Hepatic stellate cell (primary cell): ENCODE measurements at regions not wholly inside any gene's neighbourhood (a gene's known extent, or its start where the extent isn't known, plus 50 kb on each side); places are given as distances from the start of the nearest gene placed in this dataset.

Experiments
- DNase-seq: peaks from one replicate; pipeline ENCODE4 v3.0.0; 2011; ENCODE audit warnings: low spot score

- no peak for DNase-seq
Measured at GRCh38 chr6:95780037-95780436, 202.7 kb downstream of the MANEA start.

GRCh38 chr6:95784019-95784418 lies 206.7 kb downstream of the MANEA start:
- no peak for DNase-seq

- DNase-seq = no peak
Measured at GRCh38 chr6:95784869-95785268, 207.5 kb downstream of the MANEA start.

GRCh38 chr6:95785785-95786184 lies 208.4 kb downstream of the MANEA start:
- DNase-seq = no peak

DNA sequence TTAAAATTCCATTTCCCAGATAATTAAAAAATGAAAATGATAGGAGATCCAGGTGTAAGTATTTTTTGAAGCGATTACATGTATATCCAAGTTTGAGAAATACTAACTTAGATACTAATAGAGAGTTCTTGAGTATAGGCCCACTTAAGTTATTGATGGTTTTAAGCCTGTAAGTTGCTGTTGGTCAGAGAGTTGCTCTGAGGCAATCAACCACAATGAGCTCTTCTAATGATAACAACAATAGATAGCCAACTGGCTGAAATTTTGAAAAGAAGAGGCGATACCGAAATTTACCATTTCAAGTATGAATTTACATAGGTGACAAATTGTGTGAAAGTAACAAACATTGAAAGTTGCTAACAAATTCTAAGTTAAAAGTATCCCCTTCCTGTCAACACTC lies 209.5 kb downstream of the MANEA start:
- no peak for DNase-seq

GRCh38 chr6:95790787-95791186 lies 213.5 kb downstream of the MANEA start:
- no peak for DNase-seq

DNA sequence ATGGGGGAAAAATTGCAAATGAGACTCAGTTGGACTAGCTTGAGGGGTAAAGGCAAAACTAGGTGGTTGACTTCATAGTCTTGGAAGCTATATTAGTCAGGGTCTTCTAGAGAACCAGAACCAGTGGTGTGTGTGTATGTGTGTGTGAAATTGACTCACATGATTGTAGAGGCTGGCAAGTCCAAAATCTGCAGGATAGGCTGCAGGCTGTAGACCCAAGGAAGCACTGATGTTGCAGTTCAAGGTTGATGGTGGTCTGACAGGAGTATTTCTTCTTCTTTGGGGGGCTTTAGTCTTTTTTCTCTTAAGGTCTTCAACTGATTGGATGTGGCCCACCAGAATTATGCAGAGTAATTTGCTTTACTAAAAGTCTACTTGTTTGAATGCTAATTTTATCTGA lies 217.4 kb downstream of the MANEA start:
- no peak for DNase-seq

DNA sequence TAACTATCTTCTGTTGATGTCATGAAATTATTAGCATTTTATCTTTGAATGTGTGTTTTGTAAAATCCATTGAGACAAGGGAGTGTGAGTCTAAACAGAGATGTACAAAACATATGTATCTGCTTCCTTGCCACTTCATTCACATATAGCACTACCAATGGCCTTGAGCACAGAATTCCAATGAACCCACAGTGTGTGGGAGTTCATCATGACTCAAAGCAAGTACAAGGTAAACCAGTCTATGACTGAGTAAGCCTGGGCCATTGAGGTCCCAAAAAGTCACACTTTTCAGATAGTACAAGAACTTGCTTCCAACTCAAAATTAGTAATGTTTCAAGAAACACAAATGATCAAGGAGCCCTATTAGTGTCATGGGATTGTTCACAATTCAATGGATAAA lies 218.6 kb downstream of the MANEA start:
- DNase-seq = no peak

GRCh38 chr6:95797054-95797453 lies 218.7 kb upstream of the FUT9 start:
- no peak for DNase-seq

DNA sequence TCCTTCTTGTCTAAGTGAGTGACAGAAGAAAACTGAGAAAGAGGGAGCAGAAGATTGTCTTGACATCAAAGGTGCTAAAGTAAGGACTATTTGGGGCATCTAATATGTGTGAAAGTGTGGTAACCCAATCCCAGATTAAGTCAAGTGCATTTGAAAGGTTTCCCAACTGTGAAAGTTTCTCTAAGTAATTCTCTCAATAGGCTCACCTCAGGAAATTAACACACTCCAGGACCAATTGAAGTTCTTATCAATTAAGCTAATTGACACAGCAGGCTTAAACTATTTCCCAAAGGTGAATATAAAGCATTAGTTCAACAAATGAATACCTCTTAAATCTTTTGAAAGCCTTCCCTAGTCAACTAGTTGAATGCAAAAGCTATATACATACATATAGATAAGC lies 212.8 kb upstream of the FUT9 start:
- DNase-seq = no peak

DNA sequence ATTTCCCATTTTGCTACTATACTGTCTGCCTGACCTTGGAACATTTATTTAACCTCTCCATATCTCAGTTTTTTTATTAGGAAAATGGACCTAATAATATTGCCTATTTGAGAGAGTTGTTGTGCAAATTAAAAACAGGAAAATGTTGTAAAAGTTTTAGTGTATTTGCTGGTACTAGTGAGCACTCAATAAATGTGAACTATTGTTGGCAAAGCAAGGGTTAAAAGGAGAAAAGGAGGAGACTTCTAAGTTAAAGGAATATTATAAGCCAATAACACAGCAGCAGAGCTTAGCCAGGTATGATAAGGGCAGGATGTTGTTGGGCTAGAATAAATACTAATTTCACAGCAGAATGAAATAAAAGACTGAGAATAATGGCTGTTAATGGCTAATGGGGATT lies 211.9 kb upstream of the FUT9 start:
- DNase-seq = no peak

- DNase-seq = no peak
Measured at GRCh38 chr6:95804847-95805541, 210.8 kb upstream of the FUT9 start.

GRCh38 chr6:95805699-95806098 lies 210.1 kb upstream of the FUT9 start:
- no peak for DNase-seq

- no peak for DNase-seq
Measured at GRCh38 chr6:95815389-95816056, 200.3 kb upstream of the FUT9 start.

- DNase-seq = no peak
Measured at GRCh38 chr6:95819461-95819860, 196.3 kb upstream of the FUT9 start.

GRCh38 chr6:95819939-95820338 lies 195.8 kb upstream of the FUT9 start:
- no peak for DNase-seq

DNA sequence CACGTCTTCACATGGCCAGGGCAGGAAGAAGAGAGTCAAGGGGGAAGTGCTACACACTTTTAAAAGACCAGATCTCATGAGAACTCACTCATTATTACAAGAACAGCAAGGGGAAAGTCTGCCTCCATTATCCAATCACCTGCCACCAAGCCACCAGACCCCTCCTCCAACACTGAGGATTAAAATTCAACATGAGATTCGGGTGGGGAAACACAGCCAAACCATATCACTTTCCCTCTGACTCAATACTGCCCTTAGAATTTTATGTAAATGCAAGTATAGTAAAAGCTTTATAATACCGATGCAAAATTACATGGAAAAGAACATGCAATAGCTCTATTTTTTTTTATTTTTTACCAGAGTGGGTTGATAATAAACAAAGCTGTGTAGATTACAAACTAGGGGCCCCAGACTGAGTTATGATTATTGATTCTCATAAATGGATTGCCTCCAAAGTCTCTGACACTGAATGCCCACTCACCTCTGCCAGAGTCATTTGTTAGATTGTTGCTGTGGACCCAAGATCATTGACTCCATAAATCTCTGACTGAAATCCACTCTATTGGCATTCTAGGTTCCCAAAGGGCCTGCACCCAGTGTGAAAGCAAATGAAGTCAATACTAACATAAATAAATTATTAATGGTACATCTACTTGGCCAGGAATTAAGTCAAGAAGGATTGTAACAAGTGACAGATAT lies 184.8 kb upstream of the FUT9 start:
- no peak for DNase-seq

DNA sequence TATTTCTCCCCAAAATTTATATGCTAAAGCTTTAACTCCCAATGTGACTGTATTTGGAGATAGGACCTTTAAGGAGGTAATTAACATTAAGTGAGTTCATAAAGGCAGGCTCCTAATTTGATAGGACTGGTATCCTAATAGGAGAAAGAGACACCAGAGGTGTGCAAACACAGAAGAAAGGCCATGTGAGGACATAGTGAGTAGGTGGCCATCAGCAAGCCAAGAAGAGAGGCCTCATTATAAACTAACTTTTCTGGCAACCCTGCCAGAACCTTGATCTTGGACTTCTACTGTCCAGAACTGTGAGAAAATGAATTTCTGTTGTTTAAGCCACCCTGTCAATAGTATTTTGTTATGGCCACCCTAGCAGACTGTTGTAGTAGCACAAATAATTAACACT lies 177.9 kb upstream of the FUT9 start:
- DNase-seq = no peak

- DNase-seq = no peak
Measured at GRCh38 chr6:95841560-95841959, 174.2 kb upstream of the FUT9 start.

GRCh38 chr6:95846652-95847051 lies 169.1 kb upstream of the FUT9 start:
- no peak for DNase-seq

DNA sequence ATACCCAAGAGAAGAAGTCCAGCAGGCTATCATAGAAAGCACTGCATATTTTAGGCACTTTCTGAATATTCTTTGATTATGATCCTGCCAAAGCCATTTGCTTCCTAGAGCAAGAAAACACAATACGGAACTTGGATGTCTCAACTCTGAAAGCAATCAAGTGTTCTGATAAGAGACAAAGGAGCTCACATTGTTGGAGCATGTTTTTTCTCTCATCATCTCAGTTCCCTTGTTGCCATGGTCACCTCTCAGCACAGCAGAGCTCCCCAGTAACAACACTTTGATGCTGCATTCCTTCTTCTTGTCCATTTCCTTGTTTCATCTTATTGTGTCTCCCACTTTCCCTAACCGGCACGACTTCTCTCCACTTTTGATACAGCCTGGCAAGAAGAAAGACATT lies 168.7 kb upstream of the FUT9 start:
- DNase-seq = no peak

DNA sequence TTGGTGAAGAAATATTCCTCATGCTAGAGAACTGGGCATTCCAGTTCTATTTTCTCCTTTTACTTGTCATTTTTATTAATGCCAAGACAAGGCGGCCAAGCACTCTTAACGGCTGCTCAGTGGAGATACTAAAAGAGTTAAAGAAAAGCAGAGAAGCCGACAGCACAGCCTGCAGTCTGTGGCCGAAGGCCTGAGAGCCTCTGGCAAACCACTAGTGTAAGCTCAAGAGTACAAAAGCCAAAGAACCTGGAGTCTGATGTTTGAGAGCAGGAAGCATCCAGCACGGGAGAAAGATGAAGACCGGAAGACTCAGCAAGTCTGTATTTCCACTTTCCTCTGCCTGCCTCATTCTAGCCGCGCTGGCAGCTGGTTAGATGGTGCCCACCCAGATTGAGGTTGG lies 167.1 kb upstream of the FUT9 start:
- DNase-seq = no peak

- DNase-seq = no peak
Measured at GRCh38 chr6:95856876-95857364, 158.9 kb upstream of the FUT9 start.
